ENCODE measurements at regions not wholly inside any gene's neighbourhood (a gene's known extent, or its start where the extent isn't known, plus 50 kb on each side); places are given as distances from the start of the nearest gene placed in this dataset.

GRCh38 chr16:10318798-10319500, 66.9 kb upstream of the ATF7IP2 start:
- TF ChIP-seq CTCF (IDR thresholded peaks at IDR 0.05) (no peak), EZH2 (IDR thresholded peaks at IDR 0.05) (no peak)

Data from neural progenitor cell (in vitro differentiated cells).